Vagina (tissue), 2 donors: ENCODE measurements at regions not wholly inside any gene's neighbourhood (a gene's known extent, or its start where the extent isn't known, plus 50 kb on each side); places are given as distances from the start of the nearest gene placed in this dataset.

Experiments
- CTCF ChIP-seq, 3 experiments: fragments of 450-650 bp in 2 of 3; fragments of 200-600 bp in 1 of 3; sonication (generic) in 1 of 3; IDR thresholded peaks; one replicate each; pipeline ENCODE4 v1.5.1; 2017 to 2019; ENCODE audit warnings: antibody characterized with exemption in 3 of 3, mild to moderate bottlenecking in 2 of 3, moderate library complexity in 2 of 3
- POLR2A ChIP-seq, 2 donors: fragments of 450-650 bp; IDR thresholded peaks; one replicate each; pipeline ENCODE4 v1.6.1; 2017; ENCODE audit warnings: antibody characterized with exemption in 2 of 2, mild to moderate bottlenecking in 2 of 2, moderate library complexity in 2 of 2

- TF ChIP-seq POLR2A (IDR thresholded peaks at IDR 0.05) = no peak
- no peak for TF ChIP-seq CTCF (IDR thresholded peaks at IDR 0.05)
Measured at GRCh38 chr5:124905256-124906130, 159.1 kb upstream of the ZNF608 start.
